GM18951 (cell line): ENCODE measurements at regions not wholly inside any gene's neighbourhood (a gene's known extent, or its start where the extent isn't known, plus 50 kb on each side); places are given as distances from the start of the nearest gene placed in this dataset.

Experiments used
- POLR2A ChIP-seq: IDR thresholded peaks from 4 replicates; pipeline ENCODE4 v1.6.1; 2011; ENCODE audit warnings: mild to moderate bottlenecking; ENCODE audit not compliant: insufficient read length, insufficient read depth; ENCODE audit errors: extremely low read depth
- in situ Hi-C: fragments of 300-500 bp; cut with MboI; formaldehyde crosslinking; loops from one replicate; pipeline ENCODE4 v1.12.0; 2022; ENCODE audit warnings: low sequenced_read_pairs, mixed read lengths, inconsistent platforms; ENCODE audit not compliant: unreplicated experiment

GRCh38 chr4:138852681-138853080, 162.9 kb upstream of the NOCT start:
- in situ Hi-C loops, result no loop called here
- TF ChIP-seq POLR2A, result no peak

DNA sequence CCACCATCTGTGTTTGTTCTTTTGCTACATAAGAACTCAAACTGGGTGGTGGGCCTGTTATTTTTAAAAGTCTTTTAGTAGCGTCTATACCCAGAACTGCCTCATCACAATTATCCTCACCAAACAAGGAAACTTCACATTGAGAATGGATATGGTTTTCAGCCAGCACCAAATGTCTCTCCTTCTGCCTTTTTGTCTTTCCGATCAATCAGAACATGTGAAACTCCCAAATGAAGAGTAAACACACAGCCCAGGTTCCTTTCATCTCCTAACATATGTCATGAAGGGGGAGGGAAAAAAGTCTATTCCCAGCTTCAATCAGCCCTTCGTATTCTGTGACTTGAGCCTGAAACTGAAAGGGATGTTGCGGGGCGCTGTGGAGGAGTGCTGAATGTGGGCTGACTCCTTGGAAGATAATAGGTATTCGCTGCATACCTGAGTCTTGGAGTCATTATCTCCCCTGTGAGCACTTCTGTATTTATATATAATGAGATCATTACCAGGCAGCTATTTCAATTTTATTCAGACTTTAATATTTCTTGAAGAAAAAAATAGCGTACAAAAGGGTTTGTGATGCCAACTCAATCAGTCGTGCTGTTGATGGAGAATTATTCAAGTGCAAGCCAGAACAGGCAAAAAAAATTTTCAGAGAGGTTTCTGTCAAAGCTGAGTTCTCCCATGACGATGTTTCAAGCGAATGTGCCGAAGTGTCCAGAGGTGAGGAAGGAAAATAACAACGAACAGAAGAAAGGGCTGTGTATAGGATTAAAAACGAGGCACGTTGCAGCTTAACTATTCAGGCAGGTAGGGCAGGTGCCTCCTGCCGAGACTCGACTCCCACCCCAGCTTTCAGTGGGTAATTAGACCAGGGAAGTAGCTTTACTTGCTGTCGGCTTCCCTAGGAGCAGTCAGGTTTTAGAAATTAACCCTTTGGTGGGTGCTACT, 163.9 kb upstream of the NOCT start:
- no peak for TF ChIP-seq POLR2A
- in situ Hi-C loops, result no loop called here

DNA sequence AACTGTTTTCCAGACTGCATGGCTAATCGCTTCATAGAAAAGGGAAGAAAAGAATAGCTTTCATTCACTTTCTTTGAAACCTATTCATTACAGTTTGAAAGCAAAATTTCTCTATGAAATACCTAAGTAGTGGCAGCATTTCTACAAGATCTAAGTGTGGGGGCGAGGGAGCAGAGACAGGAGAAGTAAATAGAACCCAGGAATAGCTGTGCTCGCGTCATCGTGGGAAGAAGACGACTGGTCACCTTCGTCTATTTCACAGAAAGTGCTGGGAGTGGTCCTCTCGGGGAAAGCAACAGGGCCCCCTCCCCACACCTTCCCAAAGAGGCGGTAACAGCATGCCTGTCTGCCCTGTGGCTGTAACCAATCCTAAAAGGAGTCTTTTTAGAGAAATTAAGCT, 169.9 kb upstream of the NOCT start:
- no peak for TF ChIP-seq POLR2A
- in situ Hi-C loops, result no loop called here

GRCh38 chr4:138845054-138845453, 170.5 kb upstream of the NOCT start:
- no peak for TF ChIP-seq POLR2A
- in situ Hi-C loops, result no loop called here

DNA sequence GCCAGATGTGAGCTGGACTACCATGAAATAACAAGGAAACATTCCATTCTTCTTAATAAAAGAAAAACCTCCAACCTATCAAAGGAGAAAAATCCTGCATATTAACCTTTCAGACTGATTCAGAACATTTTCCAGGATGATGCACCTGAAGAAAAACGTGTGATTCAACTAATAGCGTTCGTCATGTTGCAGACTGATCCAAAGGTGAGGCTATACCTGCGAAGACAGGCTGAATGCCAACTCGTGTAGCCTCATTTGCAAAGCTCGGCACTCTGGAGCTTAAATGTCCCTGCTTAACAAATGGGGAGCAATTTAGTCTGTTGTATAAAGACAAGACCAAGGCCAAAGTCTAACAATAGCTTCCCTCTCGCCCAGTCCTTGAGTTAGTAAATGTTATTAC, 172.0 kb upstream of the NOCT start:
- in situ Hi-C loops, result no loop called here
- TF ChIP-seq POLR2A, result no peak

DNA sequence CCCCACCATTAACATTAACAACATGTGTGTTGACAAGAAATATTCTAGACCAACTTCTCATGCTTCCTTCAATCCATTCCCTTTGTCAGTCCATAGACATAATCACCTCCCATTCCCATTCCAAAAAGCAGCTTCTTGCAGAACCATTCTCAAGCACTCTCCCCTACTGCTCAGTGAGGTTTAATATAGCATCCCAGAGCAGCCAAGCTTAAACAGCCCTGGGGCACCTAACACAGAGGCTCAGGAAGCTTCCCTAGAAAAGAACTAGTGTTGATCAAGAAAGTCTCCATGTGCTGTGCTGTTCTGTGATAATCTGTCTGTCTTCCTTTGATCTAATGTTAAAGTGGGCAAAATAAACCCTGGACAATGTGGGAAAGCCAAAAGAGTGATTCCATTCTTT, 174.2 kb upstream of the NOCT start:
- in situ Hi-C loops, result no loop called here
- TF ChIP-seq POLR2A, result no peak

DNA sequence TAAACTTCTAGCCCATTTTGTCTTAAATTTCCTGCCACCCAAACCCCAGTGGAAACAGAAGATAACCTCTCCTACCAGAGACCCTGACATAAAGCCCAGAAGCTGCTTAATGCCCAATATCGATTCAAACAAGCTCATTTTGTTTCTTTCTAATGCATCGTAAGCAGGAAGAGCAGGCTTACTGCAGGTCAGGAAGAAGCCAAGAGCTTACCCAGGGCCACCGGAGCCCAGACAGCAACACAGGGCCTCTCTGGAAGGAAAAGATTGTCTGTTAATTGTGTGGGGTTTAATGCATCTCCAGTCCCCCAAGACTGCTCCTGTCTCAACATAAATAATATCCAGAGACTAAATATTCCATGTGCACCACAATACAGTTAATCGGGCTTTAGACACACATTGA, 177.3 kb upstream of the NOCT start:
- no peak for TF ChIP-seq POLR2A
- in situ Hi-C loops, result no loop called here

- no peak for TF ChIP-seq POLR2A
Measured at GRCh38 chr4:138835832-138836533, 179.6 kb upstream of the NOCT start.

DNA sequence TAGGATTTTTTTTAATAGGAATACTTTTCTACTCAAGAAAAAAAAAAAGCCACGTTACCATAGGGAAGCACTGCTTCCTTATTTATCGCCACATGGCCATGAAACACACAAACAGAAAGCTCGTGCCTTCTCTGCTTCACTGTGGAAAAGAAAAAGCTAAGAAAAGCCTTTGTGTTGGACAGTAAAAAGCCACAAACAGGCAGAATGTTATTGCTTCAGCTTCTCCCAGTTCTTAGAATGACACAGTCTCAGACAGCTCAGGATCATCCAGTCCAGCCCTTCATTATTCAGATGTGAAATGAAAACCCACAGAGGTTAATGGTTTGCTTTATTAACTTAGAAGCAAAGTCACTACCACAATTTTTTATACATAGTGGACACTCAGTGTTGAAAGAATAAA, 181.6 kb upstream of the NOCT start:
- TF ChIP-seq POLR2A, result no peak
- in situ Hi-C loops, result no loop called here

More at GRCh38 chr4:138835832-138836533, 179.6 kb upstream of the NOCT start:
- in situ Hi-C loops, result no loop called here

GRCh38 chr4:138832563-138832962, 183.0 kb upstream of the NOCT start:
- in situ Hi-C loops, result no loop called here
- TF ChIP-seq POLR2A, result no peak

- no peak for TF ChIP-seq POLR2A
- in situ Hi-C loops, result no loop called here
Measured at GRCh38 chr4:138831948-138832347, 183.6 kb upstream of the NOCT start.

- TF ChIP-seq POLR2A, result no peak
- in situ Hi-C loops, result no loop called here
Measured at GRCh38 chr4:138828926-138829325, 186.7 kb upstream of the NOCT start.

DNA sequence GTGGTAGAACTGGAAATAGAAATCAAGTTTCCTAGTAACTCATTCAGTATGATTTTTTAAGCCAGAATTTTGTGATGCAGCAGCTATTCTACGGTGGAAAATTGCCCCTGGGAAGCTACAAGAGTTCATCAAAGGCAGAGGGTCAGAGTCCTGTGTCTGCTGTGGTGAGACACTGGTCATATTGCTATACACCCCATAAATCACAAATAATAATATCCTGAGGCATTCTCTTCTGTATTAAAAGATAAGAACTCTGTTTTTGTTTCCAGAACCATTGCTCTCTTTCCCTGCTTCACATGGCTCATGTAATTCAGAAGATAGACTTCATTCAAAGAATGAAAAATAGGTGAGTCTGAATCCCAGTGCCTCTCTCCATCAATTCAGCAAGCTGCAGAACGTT, 188.8 kb upstream of the NOCT start:
- in situ Hi-C loops, result no loop called here
- TF ChIP-seq POLR2A, result no peak

DNA sequence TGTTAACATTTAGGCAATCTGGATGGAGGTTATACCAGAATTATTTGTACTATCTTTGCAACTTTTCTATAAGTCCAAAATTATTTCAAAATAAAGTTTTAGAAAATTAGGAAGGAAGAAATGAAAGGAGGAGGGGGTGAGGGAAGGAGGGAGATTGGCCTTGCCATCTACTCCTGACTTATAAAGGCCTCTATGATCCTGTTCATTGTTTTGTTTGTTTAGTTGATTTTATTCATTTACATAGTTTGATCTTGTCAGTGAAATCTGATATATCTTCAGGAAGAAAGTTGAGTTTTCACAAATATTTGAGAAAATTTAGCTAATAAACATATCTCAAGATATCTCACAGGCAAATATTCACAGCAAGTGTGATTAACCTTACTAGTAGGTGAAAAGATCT, 189.3 kb upstream of the NOCT start:
- TF ChIP-seq POLR2A, result no peak
- in situ Hi-C loops, result no loop called here
